PC-9 (cell line): ENCODE measurements at regions not wholly inside any gene's neighbourhood (a gene's known extent, or its start where the extent isn't known, plus 50 kb on each side); places are given as distances from the start of the nearest gene placed in this dataset.

Experiments
- BruUV-seq: library from RNA; stranded (reverse); fragments of 400-500 nt; replicated peaks from 2 replicates; lab custom pipeline; 2021; lab: Mats Ljungman, UMichigan
- CTCF ChIA-PET: fragments of 300-600 bp; sonication (Branson Sonifier 250); formaldehyde crosslinking; loops from one replicate; lab custom pipeline; 2022; ENCODE audit warnings: antibody characterized with exemption; lab: Charles Lee
- POLR2A ChIA-PET: fragments of 300-600 bp; sonication (Branson Sonifier 250); formaldehyde crosslinking; loops from one replicate; lab custom pipeline; 2022; ENCODE audit warnings: antibody characterized with exemption; ENCODE audit not compliant: unreplicated experiment; lab: Charles Lee
- DNase-seq, 2 experiments: peaks; one replicate each; pipeline versions ENCODE4 v3.0.0 to v3.0.0-alpha.2; 2015 to 2022; ENCODE audit warnings: mixed read lengths in 1 of 2
- H2AFZ ChIP-seq: fragments of 200-600 bp; sonication (generic); 2 replicates; pipeline ENCODE4 v1.8.1; 2017; ENCODE audit warnings: antibody characterized with exemption
- H3F3A ChIP-seq: fragments of 200-600 bp; sonication (generic); 2 replicates; pipeline ENCODE4 v1.8.1; 2017; ENCODE audit warnings: antibody characterized with exemption, mild to moderate bottlenecking, low read depth; ENCODE audit not compliant: insufficient read depth
- H3K27ac ChIP-seq: fragments of 200-600 bp; sonication (generic); 2 replicates; pipeline ENCODE4 v1.6.1; 2016; ENCODE audit warnings: mixed run types
- H3K27me3 ChIP-seq: fragments of 200-600 bp; sonication (generic); 2 replicates; pipeline ENCODE4 v1.6.1; 2016; ENCODE audit warnings: low read depth, mixed run types; ENCODE audit not compliant: insufficient read depth
- H3K36me3 ChIP-seq: fragments of 200-600 bp; sonication (generic); 2 replicates; pipeline ENCODE4 v1.6.1; 2016; ENCODE audit warnings: low read depth, mixed run types
- H3K4me1 ChIP-seq: fragments of 200-600 bp; sonication (generic); replicated peaks from 2 replicates; pipeline ENCODE4 v1.6.1; 2016; ENCODE audit warnings: mixed run types; ENCODE audit not compliant: insufficient read depth
- H3K4me2 ChIP-seq: fragments of 200-600 bp; sonication (generic); 2 replicates; pipeline ENCODE4 v1.6.1; 2017; ENCODE audit warnings: mixed run types
- H3K4me3 ChIP-seq: fragments of 200-600 bp; sonication (generic); 2 replicates; pipeline ENCODE4 v1.6.1; 2016; ENCODE audit warnings: mixed run types
- H3K79me2 ChIP-seq: fragments of 200-600 bp; sonication (generic); 2 replicates; pipeline ENCODE4 v1.6.1; 2017; ENCODE audit warnings: low read depth, mixed run types
- H3K9me2 ChIP-seq: fragments of 200-600 bp; sonication (generic); 2 replicates; pipeline ENCODE4 v1.8.1; 2017; ENCODE audit warnings: mild to moderate bottlenecking; ENCODE audit not compliant: insufficient read depth
- H3K9me3 ChIP-seq: fragments of 200-600 bp; sonication (generic); 2 replicates; pipeline ENCODE4 v1.8.1; 2016; ENCODE audit warnings: low read depth; ENCODE audit not compliant: insufficient read depth
- H4K20me1 ChIP-seq: fragments of 200-600 bp; sonication (generic); 2 replicates; pipeline ENCODE4 v1.8.1; 2017; ENCODE audit not compliant: insufficient read depth
- CTCF ChIP-seq: fragments of 200-600 bp; sonication (generic); conservative IDR thresholded peaks from 2 replicates; pipeline ENCODE4 v1.6.1; 2017; ENCODE audit warnings: mixed run types, antibody characterized with exemption, mild to moderate bottlenecking, moderate library complexity
- EZH2 ChIP-seq: fragments of 200-600 bp; sonication (generic); IDR thresholded peaks from 2 replicates; pipeline ENCODE4 v1.8.0; 2017; ENCODE audit warnings: antibody characterized with exemption, low read depth
- intact Hi-C: fragments of 100-400 bp; cut with micrococcal nuclease; formaldehyde crosslinking; loops from one replicate; pipeline ENCODE4 v1.10.0; 2022; ENCODE audit not compliant: unreplicated experiment

GRCh38 chr13:80642641-80643040, 301.7 kb upstream of the SPRY2 start:
- ChIA-PET POLR2A (no interaction called here), CTCF (no interaction called here)
- no peak for DNase-seq
- Histone ChIP-seq H3K36me3 (no peaks in the 10 kb centered on the region), H3K27ac (no peak overlapping the region), H3K27me3 (no peaks in the 10 kb centered on the region), H3K4me2 (no peak overlapping the region), H3K79me2 (no peaks in the 10 kb centered on the region), H2AFZ (no peak overlapping the region), H3F3A (no peaks in the 10 kb centered on the region), H3K9me2 (no peaks in the 10 kb centered on the region), H3K4me1 (no peaks in the 10 kb centered on the region), H3K9me3 (no peaks in the 10 kb centered on the region), H4K20me1 (no peaks in the 10 kb centered on the region), H3K4me3 (no peak overlapping the region)
- intact Hi-C loops = no loop called here
- TF ChIP-seq CTCF (no peak), EZH2 (no peak)
- BruUV-seq = no TSS peak

- no peaks in the 10 kb centered on the region for H3F3A ChIP-seq
- no peaks in the 10 kb centered on the region for H3K79me2 ChIP-seq
- H3K4me3 ChIP-seq = no peak overlapping the region
- BruUV-seq = no TSS peak
- no peaks in the 10 kb centered on the region for H4K20me1 ChIP-seq
- H3K4me2 ChIP-seq = no peak overlapping the region
- DNase-seq = no peak
- no peak for TF ChIP-seq EZH2
- TF ChIP-seq CTCF = no peak
- ChIA-PET CTCF (no interaction called here), POLR2A (no interaction called here)
- H3K9me3 ChIP-seq = no peaks in the 10 kb centered on the region
- H3K4me1 ChIP-seq = no peaks in the 10 kb centered on the region
- no peaks in the 10 kb centered on the region for H3K27me3 ChIP-seq
- intact Hi-C loops = no loop called here
- H3K36me3 ChIP-seq = no peaks in the 10 kb centered on the region
- H3K9me2 ChIP-seq = no peaks in the 10 kb centered on the region
- no peak overlapping the region for H2AFZ ChIP-seq
- no peak overlapping the region for H3K27ac ChIP-seq
Measured at GRCh38 chr13:80633251-80633650, 292.3 kb upstream of the SPRY2 start.

GRCh38 chr13:80630685-80631121, 289.8 kb upstream of the SPRY2 start:
- Histone ChIP-seq H3K36me3 (no peaks in the 10 kb centered on the region), H4K20me1 (no peaks in the 10 kb centered on the region), H3K4me1 (no peaks in the 10 kb centered on the region), H3K9me3 (no peaks in the 10 kb centered on the region), H3K27ac (no peak overlapping the region), H2AFZ (no peak overlapping the region), H3F3A (no peaks in the 10 kb centered on the region), H3K27me3 (no peaks in the 10 kb centered on the region), H3K79me2 (no peaks in the 10 kb centered on the region), H3K4me2 (no peak overlapping the region), H3K4me3 (no peak overlapping the region), H3K9me2 (no peaks in the 10 kb centered on the region)
- no peak for TF ChIP-seq EZH2
- no peak for TF ChIP-seq CTCF
- ChIA-PET POLR2A (no interaction called here), CTCF (no interaction called here)
- DNase-seq = no peak
- BruUV-seq = no TSS peak
- intact Hi-C loops = no loop called here
